Natural killer cell (primary cell): ENCODE measurements at regions not wholly inside any gene's neighbourhood (a gene's known extent, or its start where the extent isn't known, plus 50 kb on each side); places are given as distances from the start of the nearest gene placed in this dataset.

ENCODE experiments used
- ATAC-seq, 3 donors: fragments of 150-1000 bp in 2 of 3; fragments of 200-7000 bp in 1 of 3; cut with Tn5 transposase; 1 replicate in 1 of 3; 2 replicates in 2 of 3; pipeline ENCODE4 v1.10.0; 2021; ENCODE audit warnings: mild to moderate bottlenecking in 2 of 3, moderate library complexity in 2 of 3
- DNase-seq, 2 donors: peaks; one replicate each; pipeline versions ENCODE4 v3.0.0 to v3.0.0-alpha.2; 2013 to 2021; ENCODE audit warnings: mixed read lengths in 1 of 2
- H3K27ac ChIP-seq: one replicate; pipeline ENCODE4 v1.5.1; 2013; ENCODE audit warnings: mild to moderate bottlenecking, low read length
- H3K27me3 ChIP-seq: one replicate; pipeline ENCODE4 v1.6.1; 2013; ENCODE audit warnings: low read length; ENCODE audit not compliant: control insufficient read depth, insufficient read depth
- H3K36me3 ChIP-seq: one replicate; pipeline ENCODE4 v1.6.1; 2013; ENCODE audit warnings: low read length; ENCODE audit not compliant: control insufficient read depth, insufficient read depth
- H3K4me1 ChIP-seq: one replicate; pipeline ENCODE4 v1.6.1; 2013; ENCODE audit warnings: low read length; ENCODE audit not compliant: control insufficient read depth, insufficient read depth
- H3K4me3 ChIP-seq: one replicate; pipeline ENCODE4 v1.5.1; 2013; ENCODE audit warnings: low read length
- H3K9me3 ChIP-seq: one replicate; pipeline ENCODE4 v1.6.1; 2013; ENCODE audit warnings: low read length; ENCODE audit not compliant: control insufficient read depth, insufficient read depth
- H3K27ac Mint-ChIP-seq, 2 donors: one replicate each; pipeline ENCODE4 v1.8.0; 2022; ENCODE audit warnings: mild to moderate bottlenecking in 2 of 2, mixed read lengths in 2 of 2, moderate library complexity in 1 of 2
- H3K27me3 Mint-ChIP-seq, 2 donors: one replicate each; pipeline ENCODE4 v1.8.0; 2022; ENCODE audit warnings: low read depth in 2 of 2, mixed read lengths in 2 of 2
- H3K36me3 Mint-ChIP-seq: one replicate; pipeline ENCODE4 v1.8.0; 2022; ENCODE audit warnings: mixed read lengths
- H3K4me1 Mint-ChIP-seq, 2 donors: one replicate each; pipeline ENCODE4 v1.8.0; 2022; ENCODE audit warnings: mixed read lengths in 2 of 2
- H3K4me3 Mint-ChIP-seq: one replicate; pipeline ENCODE4 v1.8.0; 2022; ENCODE audit warnings: mild to moderate bottlenecking, moderate library complexity, mixed read lengths
- H3K9me3 Mint-ChIP-seq, 2 donors: one replicate each; pipeline ENCODE4 v1.8.0; 2022; ENCODE audit warnings: mixed read lengths in 2 of 2
- WGBS: methylation state at CpG from one replicate; pipeline ENCODE4 v1.1.7; 2013; ENCODE audit warnings: missing lambda C conversion rate; ENCODE audit not compliant: insufficient coverage; 5-methylcytosine and 5-hydroxymethylcytosine counted together
- intact Hi-C: fragments of 100-400 bp; cut with micrococcal nuclease; formaldehyde crosslinking; loops from one replicate; pipeline ENCODE4 v1.14.2; 2022
- TF ChIP-seq, protein P1 (sequence below): fragments of 200-600 bp; IDR thresholded peaks from one replicate; pipeline ENCODE4 v1.8.0; 2022; ENCODE audit warnings: antibody characterized with exemption

- no peaks in the 10 kb centered on the region for H3K9me3 ChIP-seq
- 68% methylated on average over 2 of the region's 2 CpGs for WGBS
- no peaks in the 10 kb centered on the region for H3K27me3 ChIP-seq
- intact Hi-C loops: no loop called here
- TF ChIP-seq, protein P1, sequence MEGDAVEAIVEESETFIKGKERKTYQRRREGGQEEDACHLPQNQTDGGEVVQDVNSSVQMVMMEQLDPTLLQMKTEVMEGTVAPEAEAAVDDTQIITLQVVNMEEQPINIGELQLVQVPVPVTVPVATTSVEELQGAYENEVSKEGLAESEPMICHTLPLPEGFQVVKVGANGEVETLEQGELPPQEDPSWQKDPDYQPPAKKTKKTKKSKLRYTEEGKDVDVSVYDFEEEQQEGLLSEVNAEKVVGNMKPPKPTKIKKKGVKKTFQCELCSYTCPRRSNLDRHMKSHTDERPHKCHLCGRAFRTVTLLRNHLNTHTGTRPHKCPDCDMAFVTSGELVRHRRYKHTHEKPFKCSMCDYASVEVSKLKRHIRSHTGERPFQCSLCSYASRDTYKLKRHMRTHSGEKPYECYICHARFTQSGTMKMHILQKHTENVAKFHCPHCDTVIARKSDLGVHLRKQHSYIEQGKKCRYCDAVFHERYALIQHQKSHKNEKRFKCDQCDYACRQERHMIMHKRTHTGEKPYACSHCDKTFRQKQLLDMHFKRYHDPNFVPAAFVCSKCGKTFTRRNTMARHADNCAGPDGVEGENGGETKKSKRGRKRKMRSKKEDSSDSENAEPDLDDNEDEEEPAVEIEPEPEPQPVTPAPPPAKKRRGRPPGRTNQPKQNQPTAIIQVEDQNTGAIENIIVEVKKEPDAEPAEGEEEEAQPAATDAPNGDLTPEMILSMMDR: no peak
- DNase-seq: no peak
- no peaks in the 10 kb centered on the region for H3K36me3 ChIP-seq
- no peaks in the 10 kb centered on the region for H3K4me1 Mint-ChIP-seq
- H3K36me3 Mint-ChIP-seq: no peaks in the 10 kb centered on the region
- H3K4me3 Mint-ChIP-seq: no peak overlapping the region
- no peak for ATAC-seq
- H3K9me3 Mint-ChIP-seq: no peaks in the 10 kb centered on the region
- no peaks in the 10 kb centered on the region for H3K4me1 ChIP-seq
- H3K4me3 ChIP-seq: no peak overlapping the region
- H3K27ac Mint-ChIP-seq: no peak overlapping the region
- H3K27ac ChIP-seq: no peak overlapping the region
- H3K27me3 Mint-ChIP-seq: peaks cover 25 to 27% of the 10 kb centered on the region in 2 donors
These were observed 370.7 kb downstream of the FBXW7 start for GRCh38 chr4:152165146-152165545.

GRCh38 chr4:152164561-152164960 lies 371.3 kb downstream of the FBXW7 start:
- no peak overlapping the region for H3K27ac ChIP-seq
- H3K27me3 ChIP-seq: no peaks in the 10 kb centered on the region
- no peaks in the 10 kb centered on the region for H3K9me3 ChIP-seq
- no peak for ATAC-seq
- H3K27ac Mint-ChIP-seq: no peak overlapping the region
- no peaks in the 10 kb centered on the region for H3K36me3 ChIP-seq
- WGBS: 94% methylated on average over 1 of the region's 1 CpG
- intact Hi-C loops: no loop called here
- no peak overlapping the region for H3K4me3 Mint-ChIP-seq
- no peaks in the 10 kb centered on the region for H3K36me3 Mint-ChIP-seq
- H3K4me1 ChIP-seq: no peaks in the 10 kb centered on the region
- no peak for DNase-seq
- H3K27me3 Mint-ChIP-seq: peaks cover 25% of the 10 kb centered on the region in 2 donors
- H3K4me1 Mint-ChIP-seq: no peaks in the 10 kb centered on the region
- no peaks in the 10 kb centered on the region for H3K9me3 Mint-ChIP-seq
- H3K4me3 ChIP-seq: no peak overlapping the region
- TF ChIP-seq, protein P1: no peak

DNA sequence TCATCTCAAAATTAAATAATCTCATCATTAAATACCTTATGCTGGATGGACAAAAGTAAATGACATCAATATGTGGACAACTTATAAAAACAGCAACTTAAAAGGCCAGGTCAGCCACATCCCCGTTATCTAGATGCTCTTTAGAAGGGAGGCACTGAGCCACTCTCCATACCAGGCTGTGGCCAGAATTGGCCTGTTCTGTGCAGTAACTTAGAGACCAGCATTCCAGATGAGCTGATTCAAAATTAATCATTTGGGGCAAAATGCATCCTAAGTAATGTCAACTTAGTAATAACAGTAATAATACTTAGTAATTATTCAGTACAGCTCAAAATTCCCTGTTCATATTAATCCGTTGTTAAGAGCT lies 373.6 kb downstream of the FBXW7 start:
- 82% methylated on average over 1 of the region's 2 CpGs for WGBS
- TF ChIP-seq, protein P1: no peak
- no peaks in the 10 kb centered on the region for H3K36me3 Mint-ChIP-seq

GRCh38 chr4:152161676-152162330 lies 374.1 kb downstream of the FBXW7 start:
- H3K36me3 ChIP-seq: no peaks in the 10 kb centered on the region
- intact Hi-C loops: no loop called here
- H3K27me3 ChIP-seq: no peaks in the 10 kb centered on the region
- no peaks in the 10 kb centered on the region for H3K4me1 ChIP-seq
- no peak overlapping the region for H3K27ac Mint-ChIP-seq
- H3K4me3 Mint-ChIP-seq: no peak overlapping the region
- ATAC-seq (no peak), DNase-seq (no peak)
- no peak overlapping the region for H3K27ac ChIP-seq
- TF ChIP-seq, protein P1: no peak
- H3K4me1 Mint-ChIP-seq: peaks cover 0 to 7% of the 10 kb centered on the region in 2 donors
- H3K27me3 Mint-ChIP-seq: peaks cover 19% of the 10 kb centered on the region in 2 donors
- no peaks in the 10 kb centered on the region for H3K36me3 Mint-ChIP-seq
- WGBS: 80% methylated on average over 3 of the region's 3 CpGs
- no peak overlapping the region for H3K4me3 ChIP-seq
- H3K9me3 Mint-ChIP-seq: no peaks in the 10 kb centered on the region
- no peaks in the 10 kb centered on the region for H3K9me3 ChIP-seq

More for the DNA sequence above, 373.6 kb downstream of the FBXW7 start:
- ATAC-seq: no peak
- Mint-ChIP-seq H3K9me3 (no peaks in the 10 kb centered on the region), H3K4me1 (peaks cover 0 to 5% of the 10 kb centered on the region in 2 donors), H3K27me3 (peaks cover 22 to 24% of the 10 kb centered on the region in 2 donors), H3K27ac (no peak overlapping the region), H3K4me3 (no peak overlapping the region)
- Histone ChIP-seq H3K36me3 (no peaks in the 10 kb centered on the region), H3K4me1 (no peaks in the 10 kb centered on the region), H3K4me3 (no peak overlapping the region), H3K27ac (no peak overlapping the region), H3K9me3 (no peaks in the 10 kb centered on the region), H3K27me3 (no peaks in the 10 kb centered on the region)
- DNase-seq: no peak
- intact Hi-C loops: no loop called here
